Nephron progenitor cell (in vitro differentiated cells): ENCODE measurements at regions not wholly inside any gene's neighbourhood (a gene's known extent, or its start where the extent isn't known, plus 50 kb on each side); places are given as distances from the start of the nearest gene placed in this dataset.
"Not testable (repeated sequence)": the region's sequence is repeated elsewhere in the genome, so short reads cannot be mapped to it uniquely, and the experiment has no call there.

ENCODE experiments used
- DNase-seq: peaks from one replicate; pipeline ENCODE4 v3.0.0; 2021
- H3K27ac Mint-ChIP-seq: 2 replicates; pipeline ENCODE4 v1.8.0; 2021; ENCODE audit warnings: mild to moderate bottlenecking, moderate library complexity, mixed read lengths
- H3K27me3 Mint-ChIP-seq: 2 replicates; pipeline ENCODE4 v1.8.0; 2021; ENCODE audit warnings: mild to moderate bottlenecking, low read depth, mixed read lengths; ENCODE audit not compliant: poor library complexity
- H3K36me3 Mint-ChIP-seq: 2 replicates; pipeline ENCODE4 v1.8.0; 2021; ENCODE audit warnings: low read depth, mixed read lengths
- H3K4me1 Mint-ChIP-seq: 2 replicates; pipeline ENCODE4 v1.8.0; 2021; ENCODE audit warnings: mixed read lengths
- H3K4me3 Mint-ChIP-seq: 2 replicates; pipeline ENCODE4 v1.8.0; 2021; ENCODE audit warnings: mild to moderate bottlenecking, moderate library complexity, mixed read lengths
- H3K9me3 Mint-ChIP-seq: 2 replicates; pipeline ENCODE4 v1.8.0; 2021; ENCODE audit warnings: mild to moderate bottlenecking, moderate library complexity, mixed read lengths
- CTCF ChIP-seq: fragments of 200-600 bp; sonication (generic); IDR thresholded peaks from 2 replicates; pipeline ENCODE4 v1.5.0; 2021; ENCODE audit warnings: antibody characterized with exemption

GRCh38 chr2:75892490-75892889 lies 181.8 kb upstream of the GCFC2 start:
- H3K36me3 Mint-ChIP-seq = no peaks in the 10 kb centered on the region
- no peak for DNase-seq
- no peak for TF ChIP-seq CTCF
- H3K4me1 Mint-ChIP-seq = no peaks in the 10 kb centered on the region
- H3K27me3 Mint-ChIP-seq = no peaks in the 10 kb centered on the region
- no peaks in the 10 kb centered on the region for H3K9me3 Mint-ChIP-seq
- H3K27ac Mint-ChIP-seq = no peak overlapping the region
- no peak overlapping the region for H3K4me3 Mint-ChIP-seq

GRCh38 chr2:75882530-75882929 lies 171.8 kb upstream of the GCFC2 start:
- H3K9me3 Mint-ChIP-seq = peaks cover 8% of the 10 kb centered on the region

GRCh38 chr2:75875606-75876005 lies 164.9 kb upstream of the GCFC2 start:
- not testable (repeated sequence) for H3K4me3 Mint-ChIP-seq, H3K9me3 Mint-ChIP-seq, H3K27me3 Mint-ChIP-seq, H3K4me1 Mint-ChIP-seq, DNase-seq, H3K36me3 Mint-ChIP-seq, H3K27ac Mint-ChIP-seq

More at GRCh38 chr2:75882530-75882929, 171.8 kb upstream of the GCFC2 start:
- Mint-ChIP-seq H3K27me3 (no peaks in the 10 kb centered on the region), H3K27ac (no peak overlapping the region), H3K4me3 (no peak overlapping the region), H3K36me3 (no peaks in the 10 kb centered on the region), H3K4me1 (no peaks in the 10 kb centered on the region)
- TF ChIP-seq CTCF = no peak
- DNase-seq = no peak

- DNase-seq, H3K4me1 Mint-ChIP-seq, H3K36me3 Mint-ChIP-seq, H3K27me3 Mint-ChIP-seq, H3K9me3 Mint-ChIP-seq, H3K27ac Mint-ChIP-seq, H3K4me3 Mint-ChIP-seq: not testable (repeated sequence)
Measured at GRCh38 chr2:75871762-75872614, 161.3 kb upstream of the GCFC2 start.

- H3K4me3 Mint-ChIP-seq = no peak overlapping the region
- H3K9me3 Mint-ChIP-seq = no peaks in the 10 kb centered on the region
- DNase-seq = no peak
- H3K27ac Mint-ChIP-seq = no peak overlapping the region
- H3K27me3 Mint-ChIP-seq = peaks cover 6% of the 10 kb centered on the region
- no peaks in the 10 kb centered on the region for H3K4me1 Mint-ChIP-seq
- no peaks in the 10 kb centered on the region for H3K36me3 Mint-ChIP-seq
- TF ChIP-seq CTCF = no peak
Measured at GRCh38 chr2:75870651-75871137, 160.0 kb upstream of the GCFC2 start.

GRCh38 chr2:75870133-75870532 lies 159.4 kb upstream of the GCFC2 start:
- Mint-ChIP-seq H3K4me1 (no peaks in the 10 kb centered on the region), H3K4me3 (no peak overlapping the region), H3K27me3 (peaks cover 6% of the 10 kb centered on the region), H3K36me3 (no peaks in the 10 kb centered on the region), H3K9me3 (no peaks in the 10 kb centered on the region), H3K27ac (no peak overlapping the region)
- DNase-seq = no peak
- no peak for TF ChIP-seq CTCF

GRCh38 chr2:75865702-75866101 lies 155.0 kb upstream of the GCFC2 start:
- no peak overlapping the region for H3K4me3 Mint-ChIP-seq
- no peak overlapping the region for H3K27ac Mint-ChIP-seq
- H3K9me3 Mint-ChIP-seq = no peaks in the 10 kb centered on the region
- H3K36me3 Mint-ChIP-seq = no peaks in the 10 kb centered on the region
- H3K27me3 Mint-ChIP-seq = peaks cover 1% of the 10 kb centered on the region
- no peaks in the 10 kb centered on the region for H3K4me1 Mint-ChIP-seq
- no peak for TF ChIP-seq CTCF
- no peak for DNase-seq
